GM21515 (cell line): ENCODE measurements at regions not wholly inside any gene's neighbourhood (a gene's known extent, or its start where the extent isn't known, plus 50 kb on each side); places are given as distances from the start of the nearest gene placed in this dataset.

ENCODE experiments used
- ATAC-seq: cut with Tn5 transposase; IDR thresholded peaks from one replicate; pipeline ENCODE4 v1.9.1; 2021; ENCODE audit not compliant: unreplicated experiment

DNA sequence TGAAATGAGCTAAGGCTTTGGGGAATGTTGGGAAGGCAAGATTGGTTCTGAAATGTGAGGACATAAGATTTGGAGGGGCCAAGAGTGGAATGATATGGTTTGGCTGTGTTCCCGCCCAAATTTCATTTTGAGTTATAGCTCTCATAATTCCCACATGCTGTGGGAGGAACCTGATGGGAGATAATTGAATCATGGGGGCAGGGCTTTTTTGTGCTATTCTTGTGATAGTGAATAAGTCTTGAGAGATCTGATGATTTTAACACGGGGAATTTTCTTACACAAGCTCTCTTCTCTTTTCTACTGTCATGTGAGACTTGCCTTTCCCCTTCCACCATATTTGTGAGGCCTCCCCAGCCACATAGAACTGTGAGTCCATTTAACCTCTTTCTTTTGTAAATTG lies 157.6 kb upstream of the C1QTNF7 start:
- ATAC-seq = no peak

DNA sequence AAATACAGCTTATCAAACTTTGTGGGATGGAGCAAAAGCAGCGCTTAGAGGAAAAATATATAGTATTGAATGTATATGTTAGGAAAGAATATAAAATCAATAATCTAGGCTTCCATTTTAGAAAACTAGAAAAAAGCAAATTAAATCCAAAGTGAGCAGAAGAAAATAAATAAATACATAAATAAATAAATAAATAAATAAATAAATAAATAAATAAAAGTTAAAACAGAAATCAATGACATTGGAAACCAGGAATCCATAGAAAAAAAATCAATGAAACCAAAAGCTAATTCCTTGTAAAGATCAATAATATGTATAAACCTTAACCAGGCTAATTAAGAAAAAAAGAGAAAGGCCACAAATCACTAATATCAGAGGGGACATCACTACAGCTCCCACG lies 141.8 kb upstream of the C1QTNF7 start:
- ATAC-seq = no peak

GRCh38 chr4:15291122-15291521 lies 136.7 kb upstream of the C1QTNF7 start:
- ATAC-seq = no peak

DNA sequence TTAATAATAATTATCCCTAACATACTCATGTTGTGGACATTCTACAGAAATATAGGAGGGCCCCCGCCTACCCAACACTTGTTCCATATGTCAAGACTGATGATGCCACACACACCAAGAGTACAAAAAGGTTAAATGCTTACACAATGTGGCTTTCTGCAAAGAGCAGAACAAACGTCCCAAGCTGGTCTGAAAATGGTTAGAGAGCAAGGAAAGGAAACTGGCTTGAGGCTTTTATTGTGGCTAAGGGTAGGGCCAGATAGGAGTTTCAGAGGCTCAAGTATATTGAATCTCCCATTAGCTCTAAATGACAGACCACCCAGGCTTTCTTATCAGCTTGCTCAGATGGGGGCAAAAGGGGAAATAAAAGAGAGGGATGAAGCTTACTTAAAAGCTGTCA lies 134.1 kb upstream of the C1QTNF7 start:
- no peak for ATAC-seq

DNA sequence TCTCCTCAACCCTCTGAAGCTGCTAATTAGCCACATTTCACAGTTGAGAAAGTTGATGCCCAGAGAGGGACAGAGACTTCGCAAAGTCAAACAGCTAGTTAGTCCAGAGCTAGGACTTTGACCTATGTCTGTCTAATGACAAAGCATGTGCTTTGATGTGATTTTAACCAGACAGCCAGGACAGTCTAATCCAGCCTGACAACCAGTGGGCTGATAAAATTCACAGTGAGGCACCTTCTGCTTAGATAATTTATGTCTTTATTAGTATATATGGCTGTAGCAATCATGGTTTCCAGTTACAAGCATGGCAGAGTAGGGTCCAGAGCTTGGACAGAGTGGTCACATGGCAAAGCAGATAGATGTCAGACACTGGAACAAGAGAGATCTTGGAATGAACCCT lies 133.6 kb upstream of the C1QTNF7 start:
- ATAC-seq = no peak

DNA sequence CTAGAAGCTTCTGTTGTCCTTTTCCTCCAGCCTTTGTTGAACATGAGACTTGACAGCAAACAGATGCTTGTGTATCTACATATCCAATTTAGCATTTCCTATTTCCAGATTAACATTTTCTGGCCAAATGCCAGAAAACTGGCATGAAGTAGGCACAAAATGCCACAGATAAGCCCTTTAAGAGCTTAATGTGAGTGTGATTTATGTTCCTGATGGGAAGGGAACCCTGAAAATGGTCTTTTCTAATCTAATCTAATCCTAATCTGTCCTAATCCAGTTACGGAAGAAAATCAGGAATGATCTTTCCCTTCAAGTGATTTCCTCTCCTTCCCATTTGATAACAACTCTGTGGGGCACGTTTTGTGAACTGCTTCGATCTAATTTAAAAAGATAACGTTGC lies 133.0 kb upstream of the C1QTNF7 start:
- no peak for ATAC-seq

DNA sequence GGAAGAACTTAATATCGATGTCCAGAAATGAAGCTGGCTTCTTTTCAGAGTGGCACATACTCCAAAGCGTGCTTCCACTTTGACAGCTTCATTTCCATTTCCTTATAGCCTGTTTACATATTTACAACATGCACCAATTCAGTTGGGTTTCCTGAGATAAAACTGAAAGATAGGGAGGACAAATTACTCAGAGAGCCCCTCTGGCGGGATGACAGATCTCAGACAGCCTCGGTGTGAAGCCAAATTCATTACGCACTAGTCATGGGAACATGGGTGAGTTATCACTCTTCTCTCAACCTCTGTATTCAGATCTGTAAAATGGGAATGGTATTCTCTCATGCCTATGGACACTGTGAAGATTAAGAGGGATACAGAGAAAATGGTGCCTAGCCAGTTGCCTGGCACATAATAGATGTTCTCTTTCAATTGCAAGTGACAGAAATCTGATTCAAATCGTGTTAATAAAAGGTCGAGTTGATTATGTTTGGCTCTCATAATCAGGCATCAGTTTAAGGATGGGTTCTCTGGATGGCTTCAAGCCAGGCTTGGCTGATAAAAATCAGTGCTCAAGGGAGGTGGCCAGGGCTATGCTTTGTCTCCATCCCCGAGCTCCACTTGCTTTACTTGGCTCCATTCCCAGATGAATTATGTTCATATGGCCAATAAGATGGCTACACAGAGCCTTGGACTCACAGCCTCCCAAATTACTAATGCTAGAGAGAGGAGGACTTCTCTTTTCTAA lies 132.2 kb upstream of the C1QTNF7 start:
- ATAC-seq = no peak

- ATAC-seq = no peak
Measured at GRCh38 chr4:15297344-15297743, 130.5 kb upstream of the C1QTNF7 start.

- ATAC-seq = no peak
Measured at GRCh38 chr4:15299627-15300026, 128.2 kb upstream of the C1QTNF7 start.

DNA sequence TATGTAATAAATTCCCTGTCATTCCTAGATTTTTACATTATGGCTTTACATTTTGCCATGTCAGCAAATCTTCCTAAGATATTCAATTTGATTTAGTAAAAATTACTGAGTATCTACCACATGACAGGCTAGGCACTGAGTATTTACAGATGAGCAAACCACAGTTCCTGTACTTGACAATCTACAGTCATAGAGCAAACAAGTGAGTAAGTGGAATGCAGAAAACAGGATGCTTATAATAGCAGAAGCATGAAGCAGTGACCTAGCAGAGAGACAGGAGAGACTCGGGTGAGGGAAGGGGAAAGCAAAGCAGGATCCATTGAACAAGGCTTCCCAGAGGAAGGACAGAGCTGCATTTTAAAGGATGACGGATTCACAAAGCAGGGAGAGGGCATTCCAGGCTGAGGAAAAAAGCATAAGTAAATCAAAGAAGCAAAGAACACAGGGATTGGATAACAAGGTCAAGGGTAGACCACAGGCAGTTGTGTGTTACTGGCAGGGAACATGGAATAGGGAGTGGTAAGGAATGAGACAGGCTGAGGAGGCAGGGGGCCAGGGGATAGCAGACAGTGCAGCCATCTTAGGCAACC lies 124.7 kb upstream of the C1QTNF7 start:
- no peak for ATAC-seq

GRCh38 chr4:15314974-15315373 lies 112.9 kb upstream of the C1QTNF7 start:
- no peak for ATAC-seq

GRCh38 chr4:15317246-15317645 lies 110.6 kb upstream of the C1QTNF7 start:
- ATAC-seq = no peak

- ATAC-seq = no peak
Measured at GRCh38 chr4:15318621-15319348, 109.0 kb upstream of the C1QTNF7 start.

DNA sequence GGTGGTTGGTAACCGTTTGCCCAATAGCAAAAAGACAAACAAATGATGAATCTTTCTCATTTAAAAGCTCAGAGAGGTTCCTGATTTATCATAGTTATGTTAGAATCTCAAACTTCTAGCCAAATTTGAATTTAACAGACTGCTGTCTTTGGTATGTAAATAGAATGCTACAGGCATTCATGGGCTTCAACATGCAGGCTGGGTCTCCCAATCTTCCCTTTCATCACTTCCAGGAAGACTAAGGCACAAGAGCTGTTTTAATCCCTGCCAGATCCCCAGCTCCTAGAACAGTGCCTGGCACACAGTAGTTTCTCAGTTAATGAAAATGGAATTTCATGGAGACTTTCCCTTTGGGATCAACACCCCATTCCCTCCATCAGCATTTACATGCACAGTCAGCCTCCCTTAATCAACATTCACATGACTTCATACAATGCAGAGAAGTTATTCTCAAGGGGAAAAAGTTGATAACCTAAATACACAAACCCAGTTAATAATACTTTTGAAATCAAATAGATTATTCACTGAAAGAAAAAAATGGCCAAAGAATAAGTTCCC lies 107.6 kb upstream of the C1QTNF7 start:
- no peak for ATAC-seq

DNA sequence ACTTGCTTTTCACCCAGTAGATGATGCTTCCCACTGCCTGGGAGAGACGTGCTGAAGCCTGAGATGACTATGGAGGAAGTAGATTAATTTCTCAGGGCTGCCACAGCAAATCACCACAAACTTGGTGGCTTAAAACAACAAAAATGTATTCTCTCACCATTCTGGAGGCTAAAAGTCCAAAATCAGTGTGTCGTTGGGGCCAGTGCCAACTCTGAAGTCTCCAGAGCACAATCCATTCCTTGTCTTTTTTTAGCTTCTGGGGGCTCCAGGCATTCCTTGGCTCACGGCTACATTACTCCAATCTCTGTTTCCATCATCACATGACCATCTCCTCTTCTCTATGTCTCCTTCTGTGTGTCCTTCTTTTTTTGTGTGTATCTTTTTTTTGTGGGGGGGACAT lies 105.8 kb upstream of the C1QTNF7 start:
- no peak for ATAC-seq

DNA sequence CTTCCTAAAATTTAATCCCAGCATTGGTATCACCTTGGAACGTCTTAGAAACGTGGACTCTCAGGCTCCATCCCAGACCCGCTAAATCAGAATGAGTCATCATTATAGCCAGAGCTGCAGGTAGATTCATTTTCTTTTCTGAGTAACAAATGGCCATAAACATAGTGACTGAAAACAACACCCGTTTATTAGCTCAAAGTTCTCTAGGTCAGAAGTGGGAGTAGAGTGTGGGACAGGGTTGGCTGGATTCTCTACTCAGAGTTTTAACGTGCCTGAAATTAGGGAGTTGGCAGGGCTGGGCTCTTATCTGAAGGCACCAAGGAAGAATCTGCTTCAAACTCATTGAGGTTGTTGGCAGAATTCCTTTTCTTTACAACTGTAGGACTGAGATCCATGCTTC lies 101.8 kb upstream of the C1QTNF7 start:
- ATAC-seq = no peak

- ATAC-seq = no peak
Measured at GRCh38 chr4:15327311-15328298, 100.2 kb upstream of the C1QTNF7 start.

- no peak for ATAC-seq
Measured at GRCh38 chr4:15331930-15332329, 95.9 kb upstream of the C1QTNF7 start.

DNA sequence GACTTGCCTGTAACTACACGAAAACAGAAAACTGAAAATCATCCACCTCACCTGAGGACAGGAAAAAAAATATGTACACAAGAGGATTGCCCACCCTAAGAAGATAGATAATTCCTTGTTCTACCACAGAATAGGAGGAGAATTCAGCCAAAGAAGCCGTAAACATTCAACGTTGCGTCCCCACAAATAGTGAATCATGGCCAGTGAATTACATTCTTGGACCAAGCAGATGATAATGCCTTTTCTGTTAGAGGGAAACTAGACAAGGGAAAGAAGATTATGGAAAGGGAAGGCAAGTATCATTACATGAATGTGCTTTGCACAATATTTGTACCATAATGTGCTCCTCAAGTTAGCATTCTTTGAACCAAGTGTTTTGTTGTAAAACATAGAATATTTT lies 95.5 kb upstream of the C1QTNF7 start:
- no peak for ATAC-seq

DNA sequence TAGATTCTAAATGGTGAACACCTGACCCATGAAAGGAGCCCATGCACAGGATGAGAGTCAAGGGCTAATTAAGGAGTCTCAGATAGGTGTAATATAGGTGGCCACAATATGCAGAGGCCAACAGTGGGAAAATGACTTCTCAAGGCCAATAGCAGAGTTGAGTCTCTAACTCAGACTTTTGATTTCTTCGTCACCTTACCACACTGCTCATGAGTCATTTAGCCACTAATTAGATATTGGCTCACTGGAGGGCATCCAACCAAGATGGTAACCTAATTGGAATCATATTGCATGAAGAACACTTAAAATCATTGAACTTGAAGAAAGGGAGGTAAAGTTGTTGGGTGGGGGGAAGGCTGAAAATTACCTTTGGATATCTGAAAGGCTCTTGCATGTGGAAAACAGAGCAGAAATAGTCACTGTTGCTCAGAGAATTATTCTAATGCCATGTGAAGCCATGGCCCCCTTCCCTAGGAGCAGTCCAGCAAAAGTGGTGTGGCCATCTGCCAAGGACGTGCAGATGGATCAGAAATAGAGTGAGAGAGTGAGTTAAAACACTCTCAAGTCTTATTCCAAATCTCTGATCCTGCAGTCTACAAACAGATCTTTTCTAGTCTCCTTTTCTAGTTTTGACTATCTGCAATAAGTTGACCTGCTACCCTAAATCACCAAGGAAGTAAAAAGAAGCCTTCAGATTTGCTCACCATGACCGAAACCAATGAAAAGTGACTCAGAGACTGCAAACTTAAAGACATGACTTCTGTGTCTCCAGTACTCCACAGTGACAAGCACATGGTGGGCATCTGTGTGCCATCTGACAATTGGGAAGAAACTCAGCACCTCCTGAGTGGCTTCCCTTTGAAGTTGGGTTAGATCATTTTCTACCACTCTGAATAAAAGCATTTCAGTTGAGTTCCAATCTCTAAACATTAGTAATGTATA lies 93.9 kb upstream of the C1QTNF7 start:
- ATAC-seq = no peak
